Gastroesophageal sphincter (tissue), 4 donors: ENCODE measurements at regions not wholly inside any gene's neighbourhood (a gene's known extent, or its start where the extent isn't known, plus 50 kb on each side); places are given as distances from the start of the nearest gene placed in this dataset.

Experiments used
- ATAC-seq: fragments of 150-250 bp; one replicate; pipeline ENCODE4 v1.9.1; 2016; ENCODE audit warnings: mild to moderate bottlenecking, moderate library complexity
- H3K27ac ChIP-seq, 4 donors: fragments of 200-600 bp; sonication (generic) in 3 of 4; 1 replicate in 3 of 4; 2 replicates in 1 of 4; pipeline ENCODE4 v1.5.1; 2016 to 2019
- H3K27me3 ChIP-seq: fragments of 200-600 bp; sonication (generic); one replicate; pipeline ENCODE4 v1.5.1; 2019
- H3K36me3 ChIP-seq, 2 donors: fragments of 200-600 bp; sonication (generic); one replicate each; pipeline ENCODE4 v1.5.1; 2019; ENCODE audit warnings: control low read depth in 1 of 2
- H3K4me1 ChIP-seq, 3 donors: fragments of 200-600 bp; sonication (generic); 1 replicate in 2 of 3; 2 replicates in 1 of 3; pipeline ENCODE4 v1.5.1; 2016 to 2019; ENCODE audit warnings: control low read depth in 2 of 3
- H3K4me3 ChIP-seq, 2 donors: fragments of 200-600 bp; sonication (generic); one replicate each; pipeline ENCODE4 v1.5.1; 2019; ENCODE audit warnings: mild to moderate bottlenecking in 1 of 2, moderate library complexity in 1 of 2
- H3K9me3 ChIP-seq, 3 donors: fragments of 200-600 bp; sonication (generic); one replicate each; pipeline ENCODE4 v1.5.1; 2017 to 2019; ENCODE audit warnings: control low read depth in 2 of 3
- CTCF ChIP-seq, 4 experiments: fragments of 200-600 bp in 2 of 4; fragments of 450-650 bp in 2 of 4; sonication (generic) in 1 of 4; IDR thresholded peaks; one replicate each; pipeline ENCODE4 v1.5.1; 2017 to 2019; ENCODE audit warnings: antibody characterized with exemption in 4 of 4, mild to moderate bottlenecking in 2 of 4, moderate library complexity in 2 of 4
- EP300 ChIP-seq: sonication (generic); formaldehyde crosslinking; IDR thresholded peaks from one replicate; pipeline ENCODE4 v1.6.1; 2017; ENCODE audit warnings: antibody characterized with exemption, mild to moderate bottlenecking
- POLR2A ChIP-seq, 2 donors: fragments of 450-650 bp; IDR thresholded peaks; one replicate each; pipeline ENCODE4 v1.6.1; 2017; ENCODE audit warnings: antibody characterized with exemption in 2 of 2, mild to moderate bottlenecking in 2 of 2, moderate library complexity in 1 of 2
- POLR2AphosphoS5 ChIP-seq: sonication (generic); formaldehyde crosslinking; IDR thresholded peaks from one replicate; pipeline ENCODE4 v1.6.1; 2017; ENCODE audit warnings: antibody characterized with exemption
- WGBS, 2 donors: methylation state at CpG; one replicate each; pipeline ENCODE4 v1.1.5; 2018; ENCODE audit warnings: low coverage in 1 of 2; 5-methylcytosine and 5-hydroxymethylcytosine counted together

GRCh38 chr6:138550346-138550767 is 51.1 kb upstream of the NHSL1 start:
- peaks cover 0 to 23% (median 13%) of the 10 kb centered on the region in 3 donors for H3K4me1 ChIP-seq
- no peaks in the 10 kb centered on the region for H3K9me3 ChIP-seq
- H3K27me3 ChIP-seq = no peaks in the 10 kb centered on the region
- WGBS, 2 donors = 59 to 69% methylated on average over 2 of the region's 2 CpGs
- no peaks in the 10 kb centered on the region for H3K36me3 ChIP-seq
- no peak overlapping the region for H3K27ac ChIP-seq
- no peak for ATAC-seq
- no peak overlapping the region for H3K4me3 ChIP-seq
- TF ChIP-seq CTCF (IDR thresholded peaks at IDR 0.05) (no peak), POLR2A (IDR thresholded peaks at IDR 0.05) (no peak), EP300 (no peak), POLR2AphosphoS5 (no peak)

- no peak overlapping the region for H3K4me3 ChIP-seq
- no peak for ATAC-seq
- H3K27ac ChIP-seq = no peak overlapping the region
- peaks cover 0 to 14% (median 5%) of the 10 kb centered on the region in 3 donors for H3K4me1 ChIP-seq
- WGBS, 2 donors = 88 to 92% methylated on average over 5 of the region's 5 CpGs
- no peaks in the 10 kb centered on the region for H3K9me3 ChIP-seq
- TF ChIP-seq POLR2A (IDR thresholded peaks at IDR 0.05) (no peak), EP300 (no peak), CTCF (IDR thresholded peaks at IDR 0.05) (no peak), POLR2AphosphoS5 (no peak)
- H3K27me3 ChIP-seq = no peaks in the 10 kb centered on the region
- no peaks in the 10 kb centered on the region for H3K36me3 ChIP-seq
Observed at GRCh38 chr6:138554146-138554545, 54.9 kb upstream of the NHSL1 start.

- H3K9me3 ChIP-seq = no peaks in the 10 kb centered on the region
- WGBS, 2 donors = 58 to 67% methylated on average over 4 to 5 of the region's 5 CpGs
- TF ChIP-seq CTCF (IDR thresholded peaks at IDR 0.05) (no peak), POLR2AphosphoS5 (no peak), EP300 (no peak), POLR2A (IDR thresholded peaks at IDR 0.05) (no peak)
- H3K27ac ChIP-seq = peak overlapping the region in 1 of 4 donors; percentile 2
- no peak for ATAC-seq
- no peak overlapping the region for H3K4me3 ChIP-seq
- no peaks in the 10 kb centered on the region for H3K36me3 ChIP-seq
- H3K27me3 ChIP-seq = no peaks in the 10 kb centered on the region
- peaks cover 0 to 14% (median 5%) of the 10 kb centered on the region in 3 donors for H3K4me1 ChIP-seq
Observed at GRCh38 chr6:138555421-138555988, 56.2 kb upstream of the NHSL1 start.

GRCh38 chr6:138557147-138557546 is 57.9 kb upstream of the NHSL1 start:
- Histone ChIP-seq H3K36me3 (no peaks in the 10 kb centered on the region), H3K27me3 (no peaks in the 10 kb centered on the region), H3K4me1 (peaks cover 0 to 14% (median 5%) of the 10 kb centered on the region in 3 donors), H3K9me3 (no peaks in the 10 kb centered on the region), H3K27ac (no peak overlapping the region), H3K4me3 (no peak overlapping the region)
- TF ChIP-seq CTCF (IDR thresholded peaks at IDR 0.05) = no peak
- no peak for TF ChIP-seq POLR2A (IDR thresholded peaks at IDR 0.05)
- no peak for TF ChIP-seq EP300
- TF ChIP-seq POLR2AphosphoS5 = no peak
- 81 to 89% methylated on average over 4 to 5 of the region's 5 CpGs for WGBS, 2 donors
- ATAC-seq = no peak

- Histone ChIP-seq H3K27ac (no peak overlapping the region), H3K4me3 (no peak overlapping the region), H3K4me1 (peaks cover 0 to 14% (median 5%) of the 10 kb centered on the region in 3 donors), H3K27me3 (no peaks in the 10 kb centered on the region), H3K9me3 (no peaks in the 10 kb centered on the region), H3K36me3 (no peaks in the 10 kb centered on the region)
- WGBS, 2 donors = 100% methylated on average over 1 of the region's 4 CpGs; no CpG with 5 or more reads in 1 of the 2 donors
- TF ChIP-seq EP300 (no peak), POLR2AphosphoS5 (no peak), POLR2A (IDR thresholded peaks at IDR 0.05) (no peak), CTCF (IDR thresholded peaks at IDR 0.05) (no peak)
- ATAC-seq = no peak
Observed at GRCh38 chr6:138559143-138559542, 59.8 kb upstream of the NHSL1 start.
